AG08396 (cell line): ENCODE measurements at regions not wholly inside any gene's neighbourhood (a gene's known extent, or its start where the extent isn't known, plus 50 kb on each side); places are given as distances from the start of the nearest gene placed in this dataset.

Experiments used
- DNase-seq: peaks from one replicate; pipeline ENCODE4 v3.0.0; 2012; ENCODE audit warnings: low spot score, mixed read lengths

DNA sequence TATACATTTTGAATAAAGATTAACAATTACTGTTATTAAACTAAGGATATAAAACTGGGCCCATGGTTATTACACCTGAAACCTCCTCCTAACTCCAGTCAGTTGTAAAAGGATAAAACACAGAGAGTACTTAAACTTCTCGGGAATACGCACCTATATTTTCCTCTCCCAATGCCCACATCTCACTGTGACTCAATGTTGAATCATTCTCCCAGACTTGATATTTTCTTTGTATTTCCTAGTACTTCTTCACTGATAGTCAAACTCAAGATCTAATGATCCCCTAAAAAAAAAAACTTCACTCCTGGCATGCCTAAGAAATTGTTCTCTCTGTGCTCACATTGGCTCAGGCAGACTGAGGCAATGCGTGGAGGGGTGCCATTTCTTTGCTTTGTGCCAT, 212.5 kb upstream of the DKK2 start:
- no peak for DNase-seq

DNA sequence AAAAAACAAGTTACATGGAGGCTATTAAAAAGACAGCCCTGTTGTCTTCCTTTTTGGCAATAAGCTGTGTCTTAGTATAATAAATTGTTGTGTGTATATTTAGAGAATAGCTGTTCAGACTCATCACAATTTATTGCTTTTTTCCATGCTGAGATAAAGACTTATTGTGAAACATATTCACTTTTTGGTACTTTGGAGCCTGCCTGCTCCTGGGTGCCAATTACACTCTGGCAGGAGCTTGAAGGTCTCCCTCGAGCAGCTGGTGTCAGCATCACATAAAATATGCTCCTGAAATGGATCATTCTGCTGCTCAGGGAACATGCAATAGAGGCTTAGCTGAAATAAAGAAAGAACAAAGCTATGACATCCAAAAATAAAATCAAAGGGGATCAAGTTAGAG, 211.6 kb upstream of the DKK2 start:
- no peak for DNase-seq

DNA sequence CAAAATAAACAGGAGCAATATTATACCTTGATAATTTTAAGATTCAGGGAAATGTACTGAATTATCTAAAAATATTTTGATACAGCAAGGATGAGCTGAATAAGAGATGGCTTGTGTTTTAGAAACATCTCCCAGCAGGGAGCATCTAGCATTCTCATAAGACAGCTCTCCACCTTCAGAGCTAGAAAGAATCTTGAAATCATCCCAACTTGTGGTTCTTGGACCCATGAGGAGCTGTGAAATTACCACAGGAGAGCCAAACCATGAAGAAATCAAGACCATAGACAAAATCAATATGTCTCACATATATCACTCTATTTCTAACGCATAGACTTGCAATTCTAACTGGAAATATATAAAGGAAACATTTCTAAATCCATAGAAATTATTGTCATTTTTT, 210.6 kb upstream of the DKK2 start:
- no peak for DNase-seq

DNA sequence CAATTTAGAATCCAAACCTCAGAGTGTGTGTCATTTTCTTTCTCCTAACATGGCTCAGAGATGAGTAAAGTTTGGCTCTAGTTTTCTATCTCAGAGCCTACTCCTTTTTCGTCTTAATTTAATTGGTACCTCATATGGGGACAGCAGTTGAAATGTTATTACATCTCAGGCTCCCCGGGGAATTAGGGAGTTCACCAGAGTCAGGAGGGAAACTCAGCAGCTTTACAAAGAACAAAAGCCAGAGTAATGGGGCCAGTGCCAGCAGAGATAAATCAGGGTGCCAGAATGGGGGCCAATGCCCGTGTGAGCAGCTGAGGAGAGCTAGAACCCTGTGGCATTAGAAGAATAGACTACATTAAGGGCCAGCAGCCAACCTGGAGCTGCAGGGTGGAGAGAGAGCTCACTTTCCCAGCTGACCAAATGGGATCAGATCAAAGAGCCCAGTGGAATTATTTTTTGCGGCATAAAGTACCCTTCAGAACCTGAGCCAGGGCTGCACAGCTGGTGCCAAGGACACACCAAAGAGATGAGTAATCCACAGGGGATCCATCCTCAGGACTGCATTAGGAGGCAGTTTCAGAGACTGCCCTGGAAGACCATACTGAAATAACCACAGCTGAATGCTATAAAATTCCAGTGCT, 207.1 kb upstream of the DKK2 start:
- DNase-seq = no peak

DNA sequence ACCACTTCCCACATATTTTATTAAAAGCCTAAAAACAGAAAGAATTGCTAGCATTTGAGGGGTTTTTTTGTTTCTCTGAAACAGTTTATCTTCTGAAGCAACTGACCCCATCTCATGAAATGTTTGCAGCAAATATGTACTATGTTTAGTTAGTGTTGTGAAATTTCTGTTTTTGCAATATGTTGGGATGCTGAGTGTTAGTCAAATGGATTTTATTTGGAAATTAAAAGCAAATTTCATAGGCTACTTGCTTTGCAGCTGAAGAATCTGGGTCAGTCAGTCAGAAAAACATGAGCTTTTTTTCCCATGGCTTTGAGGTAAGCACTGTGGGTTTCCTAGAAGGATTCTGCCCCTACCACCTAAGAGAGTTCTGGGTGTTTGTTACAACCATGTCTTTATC, 184.9 kb upstream of the DKK2 start:
- DNase-seq = no peak

DNA sequence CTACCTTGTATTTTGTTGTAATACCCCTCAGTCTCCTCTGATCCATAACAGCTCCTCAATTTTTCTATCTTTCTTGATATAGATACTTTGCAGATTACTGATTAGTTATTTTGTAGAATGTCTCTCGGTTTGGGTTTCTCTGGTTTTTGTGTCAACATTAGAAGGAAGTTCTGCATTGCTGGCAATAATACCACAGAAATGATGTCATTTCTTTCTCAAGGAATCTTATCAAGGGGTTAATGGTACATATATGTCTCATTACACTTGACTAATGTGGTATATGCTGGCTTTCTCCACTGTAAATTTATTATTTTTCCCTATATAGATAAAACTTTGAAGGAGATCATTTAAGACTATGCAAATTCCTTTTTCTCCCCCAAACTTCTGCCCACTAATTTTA, 183.6 kb upstream of the DKK2 start:
- no peak for DNase-seq

DNA sequence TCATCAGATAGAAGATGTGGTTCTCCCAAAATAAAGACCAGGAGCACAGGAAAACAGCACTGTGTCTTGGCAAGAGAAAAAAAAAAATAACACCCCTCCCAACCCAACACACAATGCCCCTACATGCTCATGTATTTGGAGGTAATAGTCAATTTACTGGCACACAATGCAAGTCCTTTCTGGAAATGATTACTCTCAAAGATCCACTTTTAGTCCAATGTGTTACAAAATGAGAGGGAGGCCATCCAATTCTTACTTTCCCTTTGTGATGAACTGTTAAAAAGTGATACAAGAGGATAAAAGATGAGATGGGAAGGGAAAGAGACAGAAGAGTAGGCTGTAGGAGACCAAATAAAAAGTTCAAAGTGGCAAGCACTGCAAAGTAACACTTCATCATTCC, 180.3 kb upstream of the DKK2 start:
- DNase-seq = no peak

DNA sequence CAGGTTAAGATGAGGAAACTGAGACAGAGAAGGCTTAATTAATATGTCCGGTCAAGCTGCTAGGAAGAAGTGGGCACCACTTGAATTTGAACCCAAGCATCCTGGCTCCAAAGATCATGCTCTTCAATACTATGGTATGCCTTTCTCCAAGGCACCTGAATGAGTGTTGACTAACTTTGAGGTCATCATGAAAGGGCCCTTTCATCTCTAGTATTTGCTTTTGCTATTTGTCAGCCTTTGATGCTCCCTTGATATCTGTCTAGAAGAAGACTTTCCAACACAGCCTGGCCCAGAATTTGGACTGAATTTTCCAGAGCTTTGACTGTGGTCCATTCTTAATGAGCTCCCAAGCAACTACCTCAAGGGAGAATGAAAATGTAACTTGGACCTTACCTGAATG, 179.1 kb upstream of the DKK2 start:
- no peak for DNase-seq

DNA sequence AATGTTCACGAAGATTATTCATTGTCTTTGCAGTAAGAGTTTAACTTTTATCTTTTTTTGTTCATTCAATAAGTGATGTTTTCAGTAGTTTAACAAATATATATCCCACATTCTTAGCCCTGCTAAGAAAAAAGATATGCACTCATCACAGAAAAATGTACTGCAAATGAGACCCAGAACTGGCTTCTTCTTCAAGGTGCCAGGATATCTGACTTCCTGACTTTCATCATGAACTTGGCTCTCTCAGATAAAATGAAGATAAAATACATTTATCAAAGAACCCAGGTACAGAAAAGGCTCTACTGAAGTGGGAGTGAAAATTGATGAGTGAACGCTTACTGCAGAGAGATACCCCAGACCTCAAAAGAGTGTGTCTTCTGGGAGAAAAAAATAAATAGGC, 177.8 kb upstream of the DKK2 start:
- DNase-seq = peak; percentile 5

DNA sequence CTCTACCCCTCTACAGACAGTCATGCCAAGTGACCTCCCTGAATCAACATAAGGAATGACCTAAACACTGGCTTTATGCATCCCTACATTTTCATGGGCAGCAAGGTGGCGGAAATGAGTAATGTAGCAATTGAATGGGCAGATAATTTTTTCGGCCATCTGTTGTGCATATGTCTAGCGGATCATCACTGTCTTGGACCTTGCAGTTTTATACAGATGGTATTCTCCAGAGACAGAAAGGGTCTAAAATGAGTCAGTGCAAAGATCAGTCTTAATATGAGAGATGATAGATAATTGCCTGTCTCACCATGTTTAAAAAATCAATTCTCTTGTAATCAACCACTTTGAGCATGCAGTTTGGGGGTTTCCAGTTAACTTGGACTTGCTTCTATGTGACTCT, 177.3 kb upstream of the DKK2 start:
- DNase-seq = no peak

DNA sequence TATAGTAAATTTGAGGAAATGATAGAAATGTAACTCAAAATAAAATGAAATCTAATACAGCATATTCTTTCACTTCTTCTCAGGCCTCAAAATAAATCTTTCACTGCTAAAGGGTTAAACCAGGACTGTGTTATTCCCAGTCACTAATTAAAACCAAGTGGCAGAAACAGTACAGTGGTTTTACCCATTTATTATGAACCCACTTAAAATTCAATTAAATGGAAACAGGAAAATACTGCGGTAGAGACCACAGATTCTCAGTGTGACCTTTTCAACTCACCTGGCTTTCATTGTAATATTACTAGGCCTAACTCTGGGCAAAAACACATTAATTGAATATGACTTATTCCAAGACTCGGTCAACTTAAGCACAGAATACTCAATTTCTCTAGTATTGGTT, 176.5 kb upstream of the DKK2 start:
- no peak for DNase-seq

DNA sequence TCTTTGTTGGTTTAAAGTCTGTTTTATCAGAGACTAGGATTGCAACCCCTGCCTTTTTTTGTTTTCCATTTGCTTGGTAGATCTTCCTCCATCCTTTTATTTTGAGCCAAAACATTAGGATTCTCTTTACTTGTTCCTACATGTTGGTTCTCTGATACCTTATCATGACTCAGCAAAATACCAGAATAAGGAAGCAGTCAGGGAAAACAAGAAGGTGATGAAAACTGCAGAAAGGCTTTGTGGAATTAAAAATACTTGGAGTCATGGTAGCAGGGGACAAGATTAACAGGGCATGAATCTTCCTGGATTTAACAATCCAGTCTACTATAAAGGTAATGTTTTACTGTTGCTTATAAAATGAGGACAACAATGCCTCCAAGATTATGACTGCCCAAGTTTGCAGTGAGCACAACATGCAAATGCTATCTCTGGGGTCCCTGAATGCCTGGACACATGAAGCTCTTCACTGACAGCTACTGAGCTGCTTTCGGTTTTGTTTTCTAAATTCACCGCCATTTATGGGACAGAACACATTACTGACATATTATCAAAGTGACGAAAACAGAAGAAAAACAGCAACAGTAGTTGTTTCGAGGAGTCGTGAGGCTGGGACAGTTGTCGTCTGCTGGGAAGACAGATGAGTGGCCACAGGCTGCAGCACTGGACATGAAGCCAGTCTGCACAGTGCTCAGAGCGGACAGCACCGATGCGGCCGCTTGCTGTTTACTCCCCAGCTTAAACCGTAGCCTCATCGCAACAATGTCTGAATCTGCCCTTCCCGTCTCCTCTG, 174.5 kb upstream of the DKK2 start:
- DNase-seq = peak; percentile 42

DNA sequence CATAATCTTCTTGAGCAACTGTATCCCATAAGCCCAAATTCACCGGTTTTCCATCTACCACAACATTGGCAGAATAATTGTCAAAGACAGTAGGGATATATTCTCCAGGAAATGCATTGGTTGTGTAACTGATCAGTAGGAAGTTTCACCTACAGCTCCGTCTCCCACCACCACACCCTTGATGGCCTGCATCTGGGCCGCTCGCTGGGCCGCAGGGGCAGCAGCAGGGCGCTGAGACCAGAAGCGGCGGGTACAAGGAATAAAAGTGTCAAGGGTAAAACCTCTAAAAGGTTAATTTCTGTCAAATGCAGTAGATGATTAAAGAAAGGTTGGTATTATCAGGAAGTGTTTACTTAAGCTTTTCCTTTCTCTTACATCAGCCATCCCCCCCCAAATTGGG, 167.6 kb upstream of the DKK2 start:
- no peak for DNase-seq

DNA sequence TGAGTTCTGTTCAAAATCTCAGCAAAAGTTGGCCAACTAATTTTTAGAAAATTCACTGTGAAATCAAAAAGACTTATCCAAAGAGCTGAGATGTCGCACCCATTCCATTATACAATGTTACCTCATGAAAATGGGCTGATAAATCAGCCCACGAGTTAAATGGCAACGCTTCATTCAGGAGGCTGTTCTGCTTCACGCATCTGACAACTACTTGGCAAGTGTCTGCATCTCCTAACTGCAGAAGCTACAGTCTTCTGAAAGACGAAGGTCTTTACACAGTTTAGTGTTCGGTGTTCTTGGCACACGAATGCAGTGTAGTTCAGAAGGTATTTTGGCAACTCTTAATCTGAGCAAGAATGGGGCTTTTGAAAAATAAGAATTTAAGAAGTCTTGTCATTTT, 166.6 kb upstream of the DKK2 start:
- DNase-seq = no peak

DNA sequence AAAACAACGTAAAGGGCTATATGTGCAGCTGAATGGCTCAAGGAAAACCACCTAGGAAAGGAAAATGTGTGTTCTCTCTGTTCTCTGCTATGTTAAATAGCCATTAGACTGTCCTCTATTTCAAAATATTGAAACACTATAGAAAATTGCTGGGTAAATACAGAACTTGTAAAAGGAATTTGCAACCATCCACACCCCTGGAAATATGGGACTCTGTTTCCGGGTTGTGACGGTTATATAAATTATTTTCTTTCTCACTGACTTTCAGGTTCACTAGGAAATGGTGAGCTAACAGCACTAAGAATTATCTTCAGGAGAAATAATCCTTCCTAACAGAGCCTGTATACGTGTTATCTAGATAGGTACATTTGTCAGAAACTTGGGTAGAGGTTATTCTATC, 161.0 kb upstream of the DKK2 start:
- no peak for DNase-seq

DNA sequence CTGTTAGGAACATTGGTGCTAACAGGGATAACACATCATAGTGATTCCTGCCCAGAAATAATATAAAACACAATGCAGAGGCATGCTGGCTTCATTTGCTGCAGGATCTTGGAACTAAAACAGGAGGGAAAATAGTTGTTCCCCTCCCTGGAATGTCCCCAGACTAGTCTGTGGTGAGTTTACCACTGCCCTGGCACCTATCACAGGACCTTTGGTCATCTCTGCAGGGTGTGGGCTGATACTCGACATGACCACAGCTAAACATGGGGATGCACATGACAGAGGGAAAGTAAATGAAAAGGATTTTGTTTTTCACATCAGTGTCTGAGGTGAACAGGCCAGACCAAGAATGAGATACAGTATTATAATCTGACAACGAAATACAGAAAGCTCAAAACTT, 160.2 kb upstream of the DKK2 start:
- DNase-seq = no peak

DNA sequence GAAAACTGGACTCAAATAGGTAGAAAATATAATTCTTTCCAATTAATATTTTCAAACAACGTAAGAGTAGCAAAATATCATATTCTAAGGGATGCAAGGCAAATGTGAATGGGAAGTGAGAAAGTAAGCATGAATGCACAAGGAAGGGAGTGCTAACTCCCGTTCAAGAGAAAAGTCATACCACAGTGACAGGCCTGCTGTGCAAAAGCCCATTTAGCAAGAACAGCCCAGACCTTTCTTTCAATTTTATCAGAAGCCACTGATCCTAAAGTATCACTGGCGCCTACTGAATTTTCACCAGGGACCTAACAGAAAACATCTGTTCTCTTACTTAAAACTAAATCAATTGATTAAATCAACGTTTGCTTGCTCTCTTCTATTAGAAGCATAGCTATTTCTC, 157.9 kb upstream of the DKK2 start:
- DNase-seq = no peak

DNA sequence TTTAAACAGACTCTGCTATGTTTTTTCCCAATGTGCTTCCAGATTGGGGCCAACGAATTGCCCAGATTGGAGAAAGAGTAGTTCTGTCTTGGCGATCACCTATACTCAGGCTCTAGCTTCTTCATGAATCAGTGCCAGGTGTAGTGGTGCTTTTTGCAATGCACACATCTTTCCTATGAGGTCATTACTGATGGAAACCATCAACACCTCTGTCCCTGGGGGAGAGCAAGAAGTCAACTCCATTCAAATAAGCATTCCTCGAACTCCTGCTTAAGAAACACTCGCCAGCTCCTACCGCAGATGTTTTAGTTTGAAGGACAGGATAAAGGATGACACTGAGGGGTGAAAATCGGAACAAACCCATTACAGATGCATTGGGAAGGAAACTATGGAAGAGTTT, 156.5 kb upstream of the DKK2 start:
- DNase-seq = no peak

DNA sequence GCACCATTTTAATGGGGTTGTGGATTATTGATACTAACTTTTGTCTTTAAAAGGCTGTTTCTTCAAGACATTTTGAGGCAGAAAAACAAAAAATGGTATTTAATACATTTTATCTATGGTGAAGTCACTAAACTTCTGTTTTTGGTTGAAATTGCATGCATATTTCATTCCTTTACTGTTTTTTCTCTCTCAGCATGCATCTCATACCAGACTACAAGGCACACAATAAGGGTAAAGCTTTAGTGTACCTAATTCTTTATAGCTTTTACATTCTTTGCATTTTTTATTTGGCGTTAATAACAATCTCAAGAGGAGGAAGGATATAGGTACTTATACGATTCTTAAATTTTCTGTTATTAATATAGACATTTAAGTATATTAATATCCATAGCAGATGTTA, 151.0 kb upstream of the DKK2 start:
- DNase-seq = no peak

DNA sequence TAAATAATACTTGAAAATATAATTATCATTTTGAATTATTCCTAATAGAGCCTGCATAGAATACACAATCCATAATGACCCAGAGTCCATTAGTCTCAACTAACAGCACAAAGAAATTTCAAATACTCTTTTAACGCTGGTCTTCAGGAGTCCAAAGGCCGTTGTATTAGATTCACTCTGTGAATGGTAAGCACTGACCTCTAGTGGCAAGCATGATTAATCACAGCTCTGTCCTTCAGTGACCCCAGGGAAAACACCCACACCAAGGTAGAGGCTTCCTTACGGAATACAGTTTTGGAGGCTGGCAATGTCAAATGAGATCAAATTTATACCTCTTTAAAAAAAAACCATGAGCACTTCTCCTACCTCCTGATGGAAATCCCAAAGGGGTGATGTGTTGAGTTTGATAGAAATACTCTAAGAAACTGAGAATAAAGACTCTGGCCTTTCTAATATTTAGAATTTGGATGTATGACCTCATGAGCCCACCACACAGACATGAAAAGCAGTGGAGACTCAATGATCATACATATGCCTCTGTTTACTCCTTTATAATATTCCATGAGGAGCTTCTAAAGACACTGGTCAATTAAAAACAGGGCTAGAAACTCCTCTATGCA, 147.2 kb upstream of the DKK2 start:
- peak; percentile 44 for DNase-seq

DNA sequence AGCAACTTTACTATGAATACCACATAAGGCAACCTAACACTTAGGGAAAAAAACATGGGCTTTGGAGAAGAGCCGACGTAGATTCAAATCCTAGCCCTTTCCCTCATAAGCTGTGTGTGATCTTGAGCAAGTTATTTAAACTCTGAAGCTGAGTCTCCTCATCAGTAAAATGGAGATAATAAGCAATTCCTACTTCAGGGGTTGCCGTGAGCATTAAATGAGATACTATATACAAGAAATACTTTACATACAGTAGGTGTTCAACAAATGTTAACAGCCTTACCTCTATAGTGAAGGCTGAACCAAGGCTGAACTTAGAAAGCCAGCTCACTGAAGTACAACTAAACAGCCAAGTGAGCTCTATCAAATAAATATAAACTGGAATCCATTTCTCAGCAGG, 146.2 kb upstream of the DKK2 start:
- DNase-seq = no peak

DNA sequence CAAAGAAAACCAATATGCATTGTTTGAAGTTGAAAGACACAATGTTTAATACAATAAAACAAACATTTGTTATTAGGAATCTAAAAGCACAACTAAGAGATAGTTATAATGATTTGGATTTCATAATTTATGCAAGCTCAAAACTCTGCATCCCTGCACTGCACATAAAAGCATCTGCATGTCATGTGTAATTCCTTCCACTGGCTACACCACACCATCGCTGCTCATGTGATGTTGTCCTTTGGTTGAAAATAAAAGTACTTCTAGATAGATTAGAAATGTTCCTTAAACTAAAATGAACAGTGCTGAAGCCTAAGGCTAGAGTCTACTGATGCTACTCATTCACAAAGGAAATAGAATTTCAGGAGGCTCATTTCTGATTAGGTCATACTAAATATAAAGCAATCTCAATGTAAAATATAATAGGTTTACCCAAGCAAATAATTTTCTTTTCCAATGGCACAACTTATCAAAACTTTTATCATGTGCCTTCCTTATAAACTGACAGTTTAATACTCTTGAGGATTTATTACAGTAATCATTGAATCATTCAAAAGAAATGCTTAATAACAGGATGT, 130.8 kb upstream of the DKK2 start:
- no peak for DNase-seq

DNA sequence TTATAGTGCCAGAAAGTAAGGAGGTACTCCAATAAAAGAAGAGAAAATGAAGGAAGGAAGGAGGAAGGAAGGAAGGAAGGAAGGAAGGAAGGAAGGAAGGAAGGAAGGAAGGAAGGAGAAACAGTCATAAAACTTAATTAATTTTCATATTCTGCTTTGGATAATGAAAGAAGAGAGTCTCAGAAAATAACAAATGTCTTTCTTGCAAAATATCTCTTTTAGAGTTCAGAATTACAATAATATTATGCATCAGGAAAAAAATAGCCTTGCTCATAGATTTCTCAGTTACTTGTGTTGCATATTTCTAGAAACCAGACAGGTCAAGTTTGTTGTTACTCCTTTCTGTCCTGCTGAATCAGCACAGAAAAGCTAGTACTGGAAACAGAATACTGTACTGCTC, 130.1 kb upstream of the DKK2 start:
- no peak for DNase-seq
